ENCODE measurements at regions not wholly inside any gene's neighbourhood (a gene's known extent, or its start where the extent isn't known, plus 50 kb on each side); places are given as distances from the start of the nearest gene placed in this dataset.

DNA sequence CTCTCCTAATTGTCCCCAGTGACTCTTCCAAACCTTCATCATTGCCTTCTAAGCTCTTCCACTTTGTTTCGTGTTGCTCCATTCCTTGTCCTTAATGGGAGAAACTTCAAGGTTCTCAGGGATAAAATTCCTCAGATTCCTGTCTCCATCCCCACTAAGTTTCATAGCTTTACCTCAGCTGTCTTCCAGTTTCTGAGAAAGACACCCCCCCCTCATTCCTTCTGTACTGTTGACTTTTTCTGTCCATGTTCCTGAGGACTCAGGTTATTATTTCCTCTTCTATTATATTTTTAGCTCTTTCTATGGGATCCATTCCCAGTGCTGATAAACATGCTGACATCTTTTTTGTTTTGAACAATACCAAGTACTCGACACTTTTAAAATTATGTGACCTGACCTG, 215.3 kb upstream of the PTGFR start:
- TF ChIP-seq, protein P1, sequence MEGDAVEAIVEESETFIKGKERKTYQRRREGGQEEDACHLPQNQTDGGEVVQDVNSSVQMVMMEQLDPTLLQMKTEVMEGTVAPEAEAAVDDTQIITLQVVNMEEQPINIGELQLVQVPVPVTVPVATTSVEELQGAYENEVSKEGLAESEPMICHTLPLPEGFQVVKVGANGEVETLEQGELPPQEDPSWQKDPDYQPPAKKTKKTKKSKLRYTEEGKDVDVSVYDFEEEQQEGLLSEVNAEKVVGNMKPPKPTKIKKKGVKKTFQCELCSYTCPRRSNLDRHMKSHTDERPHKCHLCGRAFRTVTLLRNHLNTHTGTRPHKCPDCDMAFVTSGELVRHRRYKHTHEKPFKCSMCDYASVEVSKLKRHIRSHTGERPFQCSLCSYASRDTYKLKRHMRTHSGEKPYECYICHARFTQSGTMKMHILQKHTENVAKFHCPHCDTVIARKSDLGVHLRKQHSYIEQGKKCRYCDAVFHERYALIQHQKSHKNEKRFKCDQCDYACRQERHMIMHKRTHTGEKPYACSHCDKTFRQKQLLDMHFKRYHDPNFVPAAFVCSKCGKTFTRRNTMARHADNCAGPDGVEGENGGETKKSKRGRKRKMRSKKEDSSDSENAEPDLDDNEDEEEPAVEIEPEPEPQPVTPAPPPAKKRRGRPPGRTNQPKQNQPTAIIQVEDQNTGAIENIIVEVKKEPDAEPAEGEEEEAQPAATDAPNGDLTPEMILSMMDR (IDR thresholded peaks at IDR 0.05 in 8 of 11, conservative IDR thresholded peaks at IDR 0.05 in 3 of 11) = no peak
- TF ChIP-seq POLR2A (IDR thresholded peaks at IDR 0.05) = no peak

All from spleen (tissue), 7 donors.